SH-SY5Y (cell line): ENCODE measurements at regions not wholly inside any gene's neighbourhood (a gene's known extent, or its start where the extent isn't known, plus 50 kb on each side); places are given as distances from the start of the nearest gene placed in this dataset.

Experiments
- GATA2 ChIP-seq: IDR thresholded peaks from 2 replicates; pipeline ENCODE4 v1.6.1; 2011; ENCODE audit warnings: mild to moderate bottlenecking, low read depth, low read length
- GATA3 ChIP-seq: IDR thresholded peaks from 2 replicates; pipeline ENCODE4 v1.6.1; 2011; ENCODE audit warnings: low read depth, mild to moderate bottlenecking, low read length, moderate library complexity

DNA sequence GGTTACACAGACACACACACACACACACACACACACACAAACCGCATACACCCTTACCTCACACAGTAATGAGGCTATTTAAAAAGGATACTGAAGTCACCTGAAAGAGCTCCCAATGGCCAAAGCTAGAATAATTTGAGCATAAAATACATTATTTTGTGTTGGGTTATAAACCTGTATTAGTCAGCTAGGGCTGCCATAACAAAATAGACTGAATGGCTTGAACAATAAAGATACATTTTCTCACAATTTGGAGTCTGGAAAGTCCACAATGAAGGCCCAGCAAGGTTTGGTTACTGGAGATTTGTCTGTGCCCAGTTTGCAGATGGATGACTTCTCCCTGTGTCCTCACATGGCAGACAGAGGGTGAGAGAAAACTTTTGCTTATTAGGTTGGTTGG is 605.4 kb upstream of the REG3G start:
- no peak for TF ChIP-seq GATA2
- TF ChIP-seq GATA3: no peak
